Sigmoid colon (tissue), 6 donors: ENCODE measurements at regions not wholly inside any gene's neighbourhood (a gene's known extent, or its start where the extent isn't known, plus 50 kb on each side); places are given as distances from the start of the nearest gene placed in this dataset.

Experiments
- DNase-seq: peaks from one replicate; pipeline ENCODE4 v3.0.0-alpha.2; 2019
- H3K27ac ChIP-seq, 4 donors: fragments of 200-600 bp; sonication (generic); one replicate each; pipeline ENCODE4 v1.5.1; 2016 to 2019; ENCODE audit warnings: mild to moderate bottlenecking in 1 of 4
- H3K27me3 ChIP-seq, 3 donors: fragments of 200-600 bp; sonication (generic); one replicate each; pipeline ENCODE4 v1.5.1; 2019; ENCODE audit warnings: mild to moderate bottlenecking in 1 of 3
- H3K36me3 ChIP-seq, 4 donors: fragments of 200-600 bp; sonication (generic); one replicate each; pipeline ENCODE4 v1.5.1; 2016 to 2019
- H3K4me1 ChIP-seq, 4 donors: fragments of 200-600 bp; sonication (generic); one replicate each; pipeline ENCODE4 v1.5.1; 2017 to 2019
- H3K4me3 ChIP-seq, 4 donors: fragments of 200-600 bp; sonication (generic); one replicate each; pipeline ENCODE4 v1.5.1; 2017 to 2019; ENCODE audit warnings: mild to moderate bottlenecking in 2 of 4, moderate library complexity in 1 of 4
- H3K9me3 ChIP-seq, 4 donors: fragments of 200-600 bp in 3 of 4; sonication (generic) in 3 of 4; one replicate each; pipeline versions ENCODE4 v1.5.1 to v1.6.1; 2013 to 2019
- CTCF ChIP-seq, 4 experiments: fragments of 450-650 bp in 3 of 4; fragments of 200-600 bp in 1 of 4; IDR thresholded peaks; one replicate each; pipeline ENCODE4 v1.5.1; 2016 to 2019; ENCODE audit warnings: antibody characterized with exemption in 4 of 4, mild to moderate bottlenecking in 3 of 4, moderate library complexity in 2 of 4
- EP300 ChIP-seq, 4 donors: sonication (generic); formaldehyde crosslinking; IDR thresholded peaks; one replicate each; pipeline ENCODE4 v1.6.1; 2017; ENCODE audit warnings: antibody characterized with exemption in 4 of 4
- POLR2A ChIP-seq, 2 donors: fragments of 450-650 bp; IDR thresholded peaks; one replicate each; pipeline ENCODE4 v1.6.1; 2016; ENCODE audit warnings: antibody characterized with exemption in 2 of 2, mild to moderate bottlenecking in 2 of 2, moderate library complexity in 2 of 2
- POLR2AphosphoS5 ChIP-seq, 4 donors: sonication (generic); formaldehyde crosslinking; IDR thresholded peaks; one replicate each; pipeline ENCODE4 v1.6.1; 2017; ENCODE audit warnings: antibody characterized with exemption in 4 of 4
- WGBS, 2 donors: extraction: QIAGEN DNeasy Blood & Tissue Kit; methylation state at CpG; one replicate each; pipeline ENCODE4 v1.1.7; 2013; 5-methylcytosine and 5-hydroxymethylcytosine counted together
- intact Hi-C: fragments of 100-400 bp; cut with DNase I; formaldehyde crosslinking; loops from one replicate; pipeline ENCODE4 v1.15.1; 2023
- donor health status: healthy with polysubstance abuse.
- donor health status: healthy.

- DNase-seq, result no peak
- 71 to 79% methylated on average over 11 of the region's 11 CpGs for WGBS, 2 donors
- no peaks in the 10 kb centered on the region for H3K27me3 ChIP-seq
- no peak overlapping the region for H3K4me3 ChIP-seq
- no peaks in the 10 kb centered on the region for H3K36me3 ChIP-seq
- no peak for TF ChIP-seq EP300 (IDR thresholded peaks at IDR 0.05)
- no peak for TF ChIP-seq CTCF (IDR thresholded peaks at IDR 0.05)
- no peak for TF ChIP-seq POLR2AphosphoS5 (IDR thresholded peaks at IDR 0.05)
- TF ChIP-seq POLR2A (IDR thresholded peaks at IDR 0.05), result no peak
- H3K9me3 ChIP-seq, result no peaks in the 10 kb centered on the region
- H3K4me1 ChIP-seq, result no peaks in the 10 kb centered on the region
- intact Hi-C loops, result no loop called here
- no peak overlapping the region for H3K27ac ChIP-seq
Observed at GRCh38 chr14:105818712-105819005, 292.3 kb downstream of the TMEM121 start.

- Histone ChIP-seq H3K36me3 (no peaks in the 10 kb centered on the region), H3K27ac (no peak overlapping the region), H3K4me3 (no peak overlapping the region), H3K27me3 (peaks cover 0 to 4% (median 0%) of the 10 kb centered on the region in 3 donors), H3K4me1 (no peaks in the 10 kb centered on the region), H3K9me3 (no peaks in the 10 kb centered on the region)
- TF ChIP-seq POLR2A (IDR thresholded peaks at IDR 0.05) (no peak), EP300 (IDR thresholded peaks at IDR 0.05) (no peak), POLR2AphosphoS5 (IDR thresholded peaks at IDR 0.05) (no peak), CTCF (IDR thresholded peaks at IDR 0.05) (no peak)
- DNase-seq, result no peak
- 70 to 77% methylated on average over 6 of the region's 6 CpGs for WGBS, 2 donors
- intact Hi-C loops, result no loop called here
Observed at GRCh38 chr14:105830171-105830570, 303.8 kb downstream of the TMEM121 start.

GRCh38 chr14:105836160-105836559 lies 309.8 kb downstream of the TMEM121 start:
- TF ChIP-seq EP300 (IDR thresholded peaks at IDR 0.05) (no peak), CTCF (IDR thresholded peaks at IDR 0.05) (no peak), POLR2A (IDR thresholded peaks at IDR 0.05) (no peak), POLR2AphosphoS5 (IDR thresholded peaks at IDR 0.05) (no peak)

GRCh38 chr14:105836730-105837129 lies 310.3 kb downstream of the TMEM121 start:
- no peak overlapping the region for H3K4me3 ChIP-seq
- 56 to 83% methylated on average over 10 of the region's 10 CpGs for WGBS, 2 donors
- no peaks in the 10 kb centered on the region for H3K36me3 ChIP-seq
- TF ChIP-seq POLR2A (IDR thresholded peaks at IDR 0.05) (no peak), EP300 (IDR thresholded peaks at IDR 0.05) (no peak), POLR2AphosphoS5 (IDR thresholded peaks at IDR 0.05) (no peak), CTCF (IDR thresholded peaks at IDR 0.05) (no peak)
- no peak for DNase-seq
- H3K9me3 ChIP-seq, result no peaks in the 10 kb centered on the region
- H3K27ac ChIP-seq, result no peak overlapping the region
- H3K4me1 ChIP-seq, result no peaks in the 10 kb centered on the region
- peaks cover 0 to 4% (median 0%) of the 10 kb centered on the region in 3 donors for H3K27me3 ChIP-seq
- intact Hi-C loops, result no loop called here

More at GRCh38 chr14:105836160-105836559, 309.8 kb downstream of the TMEM121 start:
- WGBS, 2 donors, result 84 to 93% methylated on average over 11 of the region's 11 CpGs
- intact Hi-C loops, result no loop called here
- Histone ChIP-seq H3K27ac (no peak overlapping the region), H3K36me3 (no peaks in the 10 kb centered on the region), H3K9me3 (no peaks in the 10 kb centered on the region), H3K4me1 (no peaks in the 10 kb centered on the region), H3K4me3 (no peak overlapping the region), H3K27me3 (peaks cover 0 to 4% (median 0%) of the 10 kb centered on the region in 3 donors)
- DNase-seq, result no peak

GRCh38 chr14:105837349-105838063 lies 311.1 kb downstream of the TMEM121 start:
- H3K4me3 ChIP-seq, result no peak overlapping the region
- no peaks in the 10 kb centered on the region for H3K36me3 ChIP-seq
- TF ChIP-seq POLR2A (IDR thresholded peaks at IDR 0.05) (no peak), EP300 (IDR thresholded peaks at IDR 0.05) (no peak), POLR2AphosphoS5 (IDR thresholded peaks at IDR 0.05) (no peak)
- H3K9me3 ChIP-seq, result no peaks in the 10 kb centered on the region
- intact Hi-C loops, result no loop called here
- H3K27ac ChIP-seq, result no peak overlapping the region
- 77 to 90% methylated on average over 20 of the region's 20 CpGs for WGBS, 2 donors
- H3K27me3 ChIP-seq, result peaks cover 0 to 2% (median 0%) of the 10 kb centered on the region in 3 donors
- DNase-seq, result no peak
- no peaks in the 10 kb centered on the region for H3K4me1 ChIP-seq
